Peyer's patch (tissue), 4 donors: ENCODE measurements at regions not wholly inside any gene's neighbourhood (a gene's known extent, or its start where the extent isn't known, plus 50 kb on each side); places are given as distances from the start of the nearest gene placed in this dataset.
"Not testable (repeated sequence)": the region's sequence is repeated elsewhere in the genome, so short reads cannot be mapped to it uniquely, and the experiment has no call there.

Source experiments
- DNase-seq, 3 donors: peaks; one replicate each; pipeline ENCODE4 v3.0.0-alpha.2; 2017 to 2019
- H3K27ac ChIP-seq, 4 donors: fragments of 200-600 bp; sonication (generic); one replicate each; pipeline ENCODE4 v1.5.1; 2016 to 2019
- H3K27me3 ChIP-seq, 2 donors: fragments of 200-600 bp; sonication (generic); one replicate each; pipeline ENCODE4 v1.5.1; 2019
- H3K36me3 ChIP-seq, 3 donors: fragments of 200-600 bp; sonication (generic); one replicate each; pipeline ENCODE4 v1.5.1; 2016 to 2019
- H3K4me1 ChIP-seq, 4 donors: fragments of 200-600 bp; sonication (generic); one replicate each; pipeline ENCODE4 v1.5.1; 2016 to 2019
- H3K4me3 ChIP-seq, 4 donors: fragments of 200-600 bp; sonication (generic); 1 replicate in 3 of 4; 2 replicates in 1 of 4; pipeline ENCODE4 v1.5.1; 2016 to 2019; ENCODE audit warnings: mild to moderate bottlenecking in 1 of 4
- H3K9me3 ChIP-seq, 4 donors: fragments of 200-600 bp; sonication (generic); one replicate each; pipeline ENCODE4 v1.5.1; 2016 to 2019; ENCODE audit warnings: mild to moderate bottlenecking in 1 of 4
- POLR2A ChIP-seq, 2 donors: fragments of 450-650 bp; IDR thresholded peaks; one replicate each; pipeline ENCODE4 v1.5.1; 2017; ENCODE audit warnings: antibody characterized with exemption in 2 of 2, mild to moderate bottlenecking in 2 of 2, moderate library complexity in 2 of 2
- TF ChIP-seq, protein P1 (sequence below), 6 experiments: fragments of 450-650 bp in 4 of 6; fragments of 200-600 bp in 2 of 6; sonication (generic) in 1 of 6; IDR thresholded peaks; one replicate each; pipeline ENCODE4 v1.5.1; 2017 to 2019; ENCODE audit warnings: antibody characterized with exemption in 6 of 6, mild to moderate bottlenecking in 3 of 6, moderate library complexity in 1 of 6

DNA sequence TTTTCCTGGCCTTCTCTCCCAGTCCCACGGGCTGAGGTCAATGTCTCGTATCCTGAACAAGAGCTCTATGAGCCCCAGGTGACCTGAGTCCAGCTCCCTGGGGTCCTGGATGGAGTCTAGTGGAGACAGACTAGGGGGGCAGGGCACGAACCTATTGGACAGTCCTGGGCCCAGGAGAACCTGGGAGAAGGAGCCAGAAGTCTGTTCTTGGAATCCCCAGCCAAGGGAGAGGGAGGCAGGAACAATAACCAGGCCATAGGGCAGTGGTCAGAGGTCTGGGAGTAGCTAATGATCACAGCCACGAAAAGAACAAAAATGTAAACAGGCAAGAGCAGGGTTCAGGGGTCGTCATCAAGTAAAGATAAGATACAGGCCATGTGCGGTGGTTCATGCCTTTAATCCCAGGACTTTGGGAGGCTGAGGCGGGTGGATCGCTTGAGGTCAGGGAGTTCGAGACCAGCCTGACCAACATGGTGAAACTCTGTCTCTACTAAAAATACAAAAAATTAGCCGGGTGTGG lies 60.8 kb downstream of the COPRS start:
- H3K4me3 ChIP-seq: no peak overlapping the region
- no peaks in the 10 kb centered on the region for H3K9me3 ChIP-seq
- H3K27me3 ChIP-seq: no peaks in the 10 kb centered on the region
- no peak overlapping the region for H3K27ac ChIP-seq
- no peaks in the 10 kb centered on the region for H3K36me3 ChIP-seq
- no peak for TF ChIP-seq POLR2A (IDR thresholded peaks at IDR 0.05)
- TF ChIP-seq, protein P1, sequence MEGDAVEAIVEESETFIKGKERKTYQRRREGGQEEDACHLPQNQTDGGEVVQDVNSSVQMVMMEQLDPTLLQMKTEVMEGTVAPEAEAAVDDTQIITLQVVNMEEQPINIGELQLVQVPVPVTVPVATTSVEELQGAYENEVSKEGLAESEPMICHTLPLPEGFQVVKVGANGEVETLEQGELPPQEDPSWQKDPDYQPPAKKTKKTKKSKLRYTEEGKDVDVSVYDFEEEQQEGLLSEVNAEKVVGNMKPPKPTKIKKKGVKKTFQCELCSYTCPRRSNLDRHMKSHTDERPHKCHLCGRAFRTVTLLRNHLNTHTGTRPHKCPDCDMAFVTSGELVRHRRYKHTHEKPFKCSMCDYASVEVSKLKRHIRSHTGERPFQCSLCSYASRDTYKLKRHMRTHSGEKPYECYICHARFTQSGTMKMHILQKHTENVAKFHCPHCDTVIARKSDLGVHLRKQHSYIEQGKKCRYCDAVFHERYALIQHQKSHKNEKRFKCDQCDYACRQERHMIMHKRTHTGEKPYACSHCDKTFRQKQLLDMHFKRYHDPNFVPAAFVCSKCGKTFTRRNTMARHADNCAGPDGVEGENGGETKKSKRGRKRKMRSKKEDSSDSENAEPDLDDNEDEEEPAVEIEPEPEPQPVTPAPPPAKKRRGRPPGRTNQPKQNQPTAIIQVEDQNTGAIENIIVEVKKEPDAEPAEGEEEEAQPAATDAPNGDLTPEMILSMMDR (IDR thresholded peaks at IDR 0.05): no peak
- H3K4me1 ChIP-seq: peaks cover 0 to 7% (median 0%) of the 10 kb centered on the region in 4 donors
- no peak for DNase-seq

DNA sequence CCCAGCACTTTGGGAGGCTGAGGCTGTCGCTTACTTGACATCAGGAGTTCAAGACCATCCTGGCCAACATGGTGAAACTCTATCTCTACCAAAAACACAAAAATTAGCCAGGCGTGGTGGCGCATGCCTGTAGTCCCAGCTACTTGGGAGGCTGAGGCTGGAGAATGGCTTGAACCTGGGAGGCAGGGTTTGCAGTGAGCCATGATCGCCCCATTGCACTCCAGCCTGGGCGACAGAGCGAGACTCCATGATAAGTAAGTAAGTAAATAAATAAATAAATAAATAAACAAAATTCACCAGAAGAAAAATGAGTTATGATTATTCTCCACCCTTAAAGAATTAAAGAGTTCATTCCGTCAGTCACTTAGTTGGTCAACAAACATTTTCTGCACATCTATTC lies 63.1 kb downstream of the COPRS start:
- H3K27ac ChIP-seq, H3K36me3 ChIP-seq, H3K4me1 ChIP-seq, DNase-seq, H3K9me3 ChIP-seq, H3K27me3 ChIP-seq, H3K4me3 ChIP-seq: not testable (repeated sequence)

DNA sequence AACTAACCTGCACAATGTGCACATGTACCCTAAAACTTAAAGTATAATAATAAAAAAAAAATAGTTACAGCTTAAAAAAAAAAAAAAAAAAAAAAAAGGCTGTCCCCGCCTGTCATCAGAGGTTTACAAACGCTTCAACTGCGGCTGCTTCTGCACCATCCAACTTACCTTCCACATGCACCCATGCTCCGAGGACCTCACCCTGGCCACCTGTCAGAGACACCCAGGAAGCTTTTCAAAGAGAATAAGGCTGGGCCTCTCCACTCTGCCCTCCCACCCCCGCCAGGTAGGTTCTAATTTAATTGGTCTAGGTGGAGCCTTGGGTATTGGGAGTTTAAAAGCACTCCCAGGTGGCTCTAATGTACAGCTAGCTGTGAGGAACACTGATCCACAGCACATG lies 64.9 kb downstream of the COPRS start:
- Histone ChIP-seq H3K4me3 (no peak overlapping the region), H3K27me3 (no peaks in the 10 kb centered on the region), H3K4me1 (no peaks in the 10 kb centered on the region), H3K36me3 (no peaks in the 10 kb centered on the region), H3K9me3 (no peaks in the 10 kb centered on the region), H3K27ac (no peak overlapping the region)
- TF ChIP-seq POLR2A (IDR thresholded peaks at IDR 0.05): no peak
- TF ChIP-seq, protein P1 (IDR thresholded peaks at IDR 0.05): no peak
- DNase-seq: no peak

DNA sequence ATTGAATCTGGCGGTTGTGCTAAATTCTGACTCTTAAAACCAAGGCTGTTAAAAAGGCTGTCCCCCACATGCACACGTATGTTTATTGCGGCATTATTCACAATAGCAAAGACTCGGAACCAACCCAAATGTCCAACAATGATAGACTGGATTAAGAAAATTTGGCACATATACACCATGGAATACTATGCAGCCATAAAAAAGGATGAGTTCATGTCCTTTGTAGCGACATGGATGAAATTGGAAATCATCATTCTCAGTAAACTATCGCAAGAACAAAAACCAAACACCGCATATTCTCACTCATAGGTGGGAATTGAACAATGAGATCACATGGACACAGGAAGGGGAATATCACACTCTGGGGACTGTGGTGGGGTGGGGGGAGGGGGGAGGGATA lies 65.4 kb downstream of the COPRS start:
- H3K4me3 ChIP-seq, DNase-seq, H3K27me3 ChIP-seq, H3K27ac ChIP-seq, H3K9me3 ChIP-seq, H3K36me3 ChIP-seq, H3K4me1 ChIP-seq: not testable (repeated sequence)

DNA sequence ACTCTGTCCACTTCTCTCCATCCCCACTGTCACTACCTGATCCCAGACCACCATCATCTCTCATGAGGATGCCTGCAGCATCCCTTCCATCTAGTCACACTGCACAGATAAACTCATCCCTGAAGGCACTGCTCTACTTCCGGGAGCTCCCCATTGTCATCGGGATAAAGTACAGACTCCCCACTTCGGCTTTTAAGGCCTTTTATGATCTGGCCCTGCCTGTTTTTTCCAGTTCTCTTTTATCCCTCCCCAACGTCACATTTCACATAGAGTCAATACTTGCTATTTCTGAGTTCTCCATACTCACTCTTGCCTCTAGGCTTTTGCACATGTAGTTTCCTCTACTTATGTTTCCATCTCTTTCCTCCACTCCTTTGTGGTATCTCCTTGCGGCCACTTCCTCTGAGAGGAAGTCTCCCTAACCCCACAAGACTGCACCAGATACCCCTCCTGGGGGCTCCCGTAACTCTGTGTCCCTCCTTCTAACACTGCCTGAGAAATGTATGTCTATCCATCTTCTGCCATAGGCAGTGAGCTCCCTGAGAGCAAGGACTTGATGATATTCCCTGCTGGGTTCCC lies 66.9 kb downstream of the COPRS start:
- H3K4me3 ChIP-seq: no peak overlapping the region
- no peaks in the 10 kb centered on the region for H3K4me1 ChIP-seq
- TF ChIP-seq, protein P1 (IDR thresholded peaks at IDR 0.05): no peak
- no peak for TF ChIP-seq POLR2A (IDR thresholded peaks at IDR 0.05)

DNA sequence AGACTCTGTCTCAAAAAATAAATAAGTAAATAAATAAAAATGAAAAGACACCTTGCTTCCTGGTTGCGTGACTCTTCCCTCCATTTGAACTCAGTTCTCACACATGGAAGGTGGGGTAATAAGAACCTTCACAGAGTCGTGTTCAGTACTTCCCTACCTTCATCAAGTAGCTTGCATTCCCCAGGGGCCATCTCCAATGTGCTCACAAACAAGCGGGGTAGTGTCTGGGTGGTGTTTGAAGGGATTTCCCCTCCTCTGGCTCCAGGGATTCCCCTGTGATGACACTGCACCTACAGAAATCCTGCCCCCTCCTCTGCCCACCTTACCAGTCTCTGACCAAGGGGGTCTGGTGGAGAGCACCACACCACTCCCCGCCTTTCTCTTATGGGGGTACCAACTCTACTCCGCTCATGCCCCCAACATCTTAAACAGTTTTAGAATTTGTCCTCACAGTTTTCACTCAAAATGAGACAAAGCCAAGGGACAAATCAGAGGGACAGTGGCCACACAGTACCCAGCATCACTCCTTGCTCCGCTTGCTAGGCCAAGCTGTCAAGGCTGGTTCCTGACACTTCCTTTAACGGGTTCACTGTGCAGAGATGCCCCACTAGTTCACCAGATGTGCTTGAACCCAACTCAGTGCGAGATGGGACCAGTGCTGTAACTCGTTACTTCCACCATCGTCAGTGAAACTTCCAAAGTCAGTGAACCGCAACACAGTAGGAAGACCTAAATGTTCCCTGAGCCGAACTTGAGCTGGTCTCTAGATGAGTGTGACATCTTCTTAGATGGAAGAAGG lies 69.1 kb downstream of the COPRS start:
- Histone ChIP-seq H3K27me3 (no peaks in the 10 kb centered on the region), H3K9me3 (no peaks in the 10 kb centered on the region), H3K4me3 (no peak overlapping the region), H3K4me1 (no peaks in the 10 kb centered on the region), H3K36me3 (no peaks in the 10 kb centered on the region), H3K27ac (no peak overlapping the region)
- TF ChIP-seq, protein P1 (IDR thresholded peaks at IDR 0.05): no peak
- no peak for TF ChIP-seq POLR2A (IDR thresholded peaks at IDR 0.05)
- DNase-seq: no peak

More for the DNA sequence above, 66.9 kb downstream of the COPRS start:
- Histone ChIP-seq H3K9me3 (no peaks in the 10 kb centered on the region), H3K36me3 (no peaks in the 10 kb centered on the region), H3K27ac (no peak overlapping the region), H3K27me3 (no peaks in the 10 kb centered on the region)
- no peak for DNase-seq
